Keratinocyte (primary cell): ENCODE measurements at regions not wholly inside any gene's neighbourhood (a gene's known extent, or its start where the extent isn't known, plus 50 kb on each side); places are given as distances from the start of the nearest gene placed in this dataset.

Experiments used
- DNase-seq: peaks from one replicate; pipeline ENCODE4 v3.0.0-alpha.2; 2011; ENCODE audit warnings: low read depth, missing footprints, low spot score
- FAIRE-seq: peaks from 2 replicates; lab custom pipeline; 2011; peaks lifted over from hg19 to GRCh38; lab: Jason Lieb, UNC
- H2AFZ ChIP-seq: 2 replicates; pipeline ENCODE4 v1.6.0; 2012; ENCODE audit warnings: low read length, control low read depth, inconsistent platforms; ENCODE audit not compliant: control insufficient read depth
- H3K27ac ChIP-seq: 2 replicates; pipeline ENCODE4 v1.5.1; 2011; ENCODE audit warnings: low read length; ENCODE audit not compliant: control insufficient read depth, insufficient read depth
- H3K27me3 ChIP-seq: 3 replicates; pipeline ENCODE4 v1.6.0; 2011; ENCODE audit warnings: low read length; ENCODE audit not compliant: control insufficient read depth, insufficient read depth; ENCODE audit errors: extremely low read depth
- H3K36me3 ChIP-seq, 2 experiments: 2 replicates in 1 of 2; 3 replicates in 1 of 2; pipeline ENCODE4 v1.5.1; 2011; ENCODE audit warnings: low read length in 2 of 2, mild to moderate bottlenecking in 1 of 2; ENCODE audit not compliant: control insufficient read depth in 2 of 2, insufficient read depth in 2 of 2; ENCODE audit errors: extremely low read depth in 1 of 2
- H3K4me1 ChIP-seq: 3 replicates; pipeline ENCODE4 v1.5.1; 2011; ENCODE audit warnings: low read length; ENCODE audit not compliant: control insufficient read depth, insufficient read depth; ENCODE audit errors: extremely low read depth
- H3K4me2 ChIP-seq: 3 replicates; pipeline ENCODE4 v1.6.0; 2011; ENCODE audit warnings: low read depth, low read length; ENCODE audit not compliant: control insufficient read depth, insufficient read depth; ENCODE audit errors: extremely low read depth
- H3K4me3 ChIP-seq, 3 experiments: fragments of 200-600 bp in 1 of 3; sonication (generic) in 1 of 3; 2 replicates in 2 of 3; 3 replicates in 1 of 3; pipeline ENCODE4 v1.5.1; 2011 to 2016; ENCODE audit warnings: low read length in 3 of 3, mild to moderate bottlenecking in 3 of 3, control low read depth in 2 of 3, inconsistent platforms in 1 of 3, low read depth in 1 of 3, mixed read lengths in 1 of 3, mixed run types in 1 of 3, moderate library complexity in 1 of 3; ENCODE audit not compliant: control insufficient read depth in 2 of 3, insufficient read depth in 2 of 3; ENCODE audit errors: extremely low read depth in 1 of 3
- H3K79me2 ChIP-seq: 2 replicates; pipeline ENCODE4 v1.6.0; 2012; ENCODE audit warnings: low read length; ENCODE audit not compliant: control insufficient read depth, insufficient read depth
- H3K9ac ChIP-seq: 3 replicates; pipeline ENCODE4 v1.6.0; 2011; ENCODE audit warnings: low read length; ENCODE audit not compliant: control insufficient read depth, insufficient read depth; ENCODE audit errors: extremely low read depth
- H3K9me1 ChIP-seq: 3 replicates; pipeline ENCODE4 v1.6.0; 2011; ENCODE audit warnings: low read length; ENCODE audit not compliant: control insufficient read depth, insufficient read depth; ENCODE audit errors: extremely low read depth
- H3K9me3 ChIP-seq: 2 replicates; pipeline ENCODE4 v1.5.1; 2012; ENCODE audit warnings: low read depth, low read length; ENCODE audit not compliant: control insufficient read depth
- H4K20me1 ChIP-seq: 3 replicates; pipeline ENCODE4 v1.6.0; 2011; ENCODE audit warnings: low read length; ENCODE audit not compliant: control insufficient read depth, insufficient read depth; ENCODE audit errors: extremely low read depth
- CTCF ChIP-seq, 3 experiments: IDR thresholded peaks in 1 of 3; conservative IDR thresholded peaks in 1 of 3; optimal IDR thresholded peaks in 1 of 3; 2 replicates in 2 of 3; 3 replicates in 1 of 3; pipeline versions ENCODE3 to v1.5.1; 2011; ENCODE audit warnings: low read length in 3 of 3, mild to moderate bottlenecking in 3 of 3, moderate library complexity in 2 of 3, control low read depth in 1 of 3, inconsistent platforms in 1 of 3; ENCODE audit not compliant: insufficient read depth in 2 of 3; ENCODE audit errors: extremely low read depth in 1 of 3
- EZH2 ChIP-seq: IDR thresholded peaks from one replicate; pipeline ENCODE4 v1.6.1; 2012; ENCODE audit warnings: inconsistent platforms, mild to moderate bottlenecking, low read length, moderate library complexity
- dilution Hi-C: fragments of 300-500 bp; cut with MboI; formaldehyde crosslinking; loops from one replicate; pipeline ENCODE4 v1.7.0; 2020; ENCODE audit warnings: low sequenced_read_pairs; ENCODE audit not compliant: extremely low pct_ligation_motif_present

- DNase-seq, result no peak
- no peak overlapping the region for H3K4me2 ChIP-seq
- TF ChIP-seq CTCF (optimal IDR thresholded peaks at IDR 0.05 in 1 of 3, IDR thresholded peaks at IDR 0.05 in 1 of 3, conservative IDR thresholded peaks at IDR 0.05 in 1 of 3; ENCODE audit: extremely low read depth in 1 of 3, insufficient read depth in 2 of 3, low read length in 3 of 3), result no peak
- TF ChIP-seq EZH2, result no peak
Measured at GRCh38 chr2:19738707-19739106, 163.1 kb downstream of the TTC32 start.

GRCh38 chr2:19736191-19736831 is 165.5 kb downstream of the TTC32 start:
- H3K4me2 ChIP-seq, result no peak overlapping the region
- H3K9ac ChIP-seq, result no peak overlapping the region
- no peaks in the 10 kb centered on the region for H4K20me1 ChIP-seq
- no peaks in the 10 kb centered on the region for H3K9me1 ChIP-seq
- peaks cover 8% of the 10 kb centered on the region for H3K27me3 ChIP-seq
- no peaks in the 10 kb centered on the region for H3K9me3 ChIP-seq
- no peaks in the 10 kb centered on the region for H3K36me3 ChIP-seq
- no peaks in the 10 kb centered on the region for H3K79me2 ChIP-seq
- dilution Hi-C loops, result no loop called here
- FAIRE-seq, result no peak
- TF ChIP-seq EZH2, result no peak
- no peak overlapping the region for H3K27ac ChIP-seq
- H2AFZ ChIP-seq, result no peak overlapping the region
- H3K4me3 ChIP-seq, result no peak overlapping the region
- H3K4me1 ChIP-seq, result no peaks in the 10 kb centered on the region
- no peak for DNase-seq

More at GRCh38 chr2:19738707-19739106, 163.1 kb downstream of the TTC32 start:
- dilution Hi-C loops, result no loop called here
- no peak overlapping the region for H3K9ac ChIP-seq
- no peaks in the 10 kb centered on the region for H4K20me1 ChIP-seq
- H3K4me3 ChIP-seq, result no peak overlapping the region
- peaks cover 3% of the 10 kb centered on the region for H3K27me3 ChIP-seq
- no peaks in the 10 kb centered on the region for H3K36me3 ChIP-seq
- H3K4me1 ChIP-seq, result no peaks in the 10 kb centered on the region
- no peaks in the 10 kb centered on the region for H3K9me3 ChIP-seq
- FAIRE-seq, result no peak
- no peaks in the 10 kb centered on the region for H3K9me1 ChIP-seq
- no peak overlapping the region for H3K27ac ChIP-seq
- no peaks in the 10 kb centered on the region for H3K79me2 ChIP-seq
- no peak overlapping the region for H2AFZ ChIP-seq

GRCh38 chr2:19733951-19734425 is 167.8 kb downstream of the TTC32 start:
- DNase-seq, result no peak
- no peak for FAIRE-seq
- Histone ChIP-seq H3K4me1 (no peaks in the 10 kb centered on the region), H2AFZ (no peak overlapping the region), H3K79me2 (no peaks in the 10 kb centered on the region), H3K36me3 (no peaks in the 10 kb centered on the region), H3K9me3 (no peaks in the 10 kb centered on the region), H3K27ac (no peak overlapping the region), H3K27me3 (peaks cover 8% of the 10 kb centered on the region), H3K4me3 (no peak overlapping the region), H3K4me2 (no peak overlapping the region), H4K20me1 (no peaks in the 10 kb centered on the region), H3K9me1 (no peaks in the 10 kb centered on the region), H3K9ac (no peak overlapping the region)
- dilution Hi-C loops, result no loop called here
- TF ChIP-seq EZH2 (no peak), CTCF (optimal IDR thresholded peaks at IDR 0.05 in 1 of 3, IDR thresholded peaks at IDR 0.05 in 1 of 3, conservative IDR thresholded peaks at IDR 0.05 in 1 of 3; ENCODE audit: extremely low read depth in 1 of 3, insufficient read depth in 2 of 3, low read length in 3 of 3) (no peak)
